SK-N-MC (cell line): ENCODE measurements at regions not wholly inside any gene's neighbourhood (a gene's known extent, or its start where the extent isn't known, plus 50 kb on each side); places are given as distances from the start of the nearest gene placed in this dataset.

Source experiments
- EZH2 ChIP-seq: fragments of 200-600 bp; sonication (generic); IDR thresholded peaks from one replicate; pipeline ENCODE4 v1.6.1; 2017; ENCODE audit warnings: antibody characterized with exemption
- POLR2AphosphoS5 ChIP-seq: IDR thresholded peaks from 2 replicates; pipeline ENCODE4 v1.6.1; 2012; ENCODE audit warnings: mild to moderate bottlenecking, low read depth, low read length, borderline replicate concordance

GRCh38 chr11:134463716-134464115 is 51.7 kb upstream of the B3GAT1 start:
- TF ChIP-seq EZH2 (no peak), POLR2AphosphoS5 (no peak)
